ENCODE measurements at regions not wholly inside any gene's neighbourhood (a gene's known extent, or its start where the extent isn't known, plus 50 kb on each side); places are given as distances from the start of the nearest gene placed in this dataset.

DNA sequence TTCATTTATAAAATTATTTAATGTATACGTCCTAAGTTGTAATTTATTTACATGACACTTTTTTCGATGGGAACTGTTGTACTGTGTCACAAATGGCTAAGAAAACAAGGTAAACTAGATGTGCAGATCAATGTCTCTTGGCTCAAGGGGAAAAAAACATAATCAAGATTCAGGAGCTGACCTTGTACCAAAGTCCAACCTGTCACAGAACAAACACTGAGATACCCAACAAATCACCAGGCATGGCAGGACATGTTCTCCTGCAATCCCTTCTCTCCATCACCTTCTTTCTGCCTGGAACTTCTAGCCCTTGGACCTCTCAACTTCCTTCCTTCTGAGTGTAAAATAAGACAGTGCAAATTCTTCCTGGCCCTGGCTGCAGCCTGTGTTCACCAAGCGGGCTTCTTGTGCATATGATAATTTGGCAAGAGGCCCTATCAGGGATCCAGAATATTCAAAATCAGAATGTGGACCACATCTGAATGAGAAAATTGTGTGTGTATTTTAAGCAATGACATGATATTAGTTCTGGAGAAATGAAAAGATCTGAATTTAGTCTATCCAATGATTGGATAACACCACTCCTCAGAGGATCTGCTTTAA, 445.9 kb downstream of the ZNF536 start:
- Histone ChIP-seq H3K27me3 (ENCODE audit: insufficient read depth, poor library complexity, severe bottlenecking) (no peaks in the 10 kb centered on the region), H3K4me3 (replicated peaks; ENCODE audit: insufficient read depth, low read length) (no peak overlapping the region), H3K27ac (replicated peaks) (no peak overlapping the region)
- no peak for DNase-seq (ENCODE audit: low read depth in 1 of 2, low spot score in 1 of 2)
- TF ChIP-seq, protein P1, sequence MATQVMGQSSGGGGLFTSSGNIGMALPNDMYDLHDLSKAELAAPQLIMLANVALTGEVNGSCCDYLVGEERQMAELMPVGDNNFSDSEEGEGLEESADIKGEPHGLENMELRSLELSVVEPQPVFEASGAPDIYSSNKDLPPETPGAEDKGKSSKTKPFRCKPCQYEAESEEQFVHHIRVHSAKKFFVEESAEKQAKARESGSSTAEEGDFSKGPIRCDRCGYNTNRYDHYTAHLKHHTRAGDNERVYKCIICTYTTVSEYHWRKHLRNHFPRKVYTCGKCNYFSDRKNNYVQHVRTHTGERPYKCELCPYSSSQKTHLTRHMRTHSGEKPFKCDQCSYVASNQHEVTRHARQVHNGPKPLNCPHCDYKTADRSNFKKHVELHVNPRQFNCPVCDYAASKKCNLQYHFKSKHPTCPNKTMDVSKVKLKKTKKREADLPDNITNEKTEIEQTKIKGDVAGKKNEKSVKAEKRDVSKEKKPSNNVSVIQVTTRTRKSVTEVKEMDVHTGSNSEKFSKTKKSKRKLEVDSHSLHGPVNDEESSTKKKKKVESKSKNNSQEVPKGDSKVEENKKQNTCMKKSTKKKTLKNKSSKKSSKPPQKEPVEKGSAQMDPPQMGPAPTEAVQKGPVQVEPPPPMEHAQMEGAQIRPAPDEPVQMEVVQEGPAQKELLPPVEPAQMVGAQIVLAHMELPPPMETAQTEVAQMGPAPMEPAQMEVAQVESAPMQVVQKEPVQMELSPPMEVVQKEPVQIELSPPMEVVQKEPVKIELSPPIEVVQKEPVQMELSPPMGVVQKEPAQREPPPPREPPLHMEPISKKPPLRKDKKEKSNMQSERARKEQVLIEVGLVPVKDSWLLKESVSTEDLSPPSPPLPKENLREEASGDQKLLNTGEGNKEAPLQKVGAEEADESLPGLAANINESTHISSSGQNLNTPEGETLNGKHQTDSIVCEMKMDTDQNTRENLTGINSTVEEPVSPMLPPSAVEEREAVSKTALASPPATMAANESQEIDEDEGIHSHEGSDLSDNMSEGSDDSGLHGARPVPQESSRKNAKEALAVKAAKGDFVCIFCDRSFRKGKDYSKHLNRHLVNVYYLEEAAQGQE (IDR thresholded peaks at IDR 0.05; ENCODE audit: insufficient replicate concordance, low read depth), result no peak
- TF ChIP-seq SPI1 (IDR thresholded peaks at IDR 0.05; ENCODE audit: borderline replicate concordance, low read depth) (no peak), POLR2AphosphoS5 (IDR thresholded peaks at IDR 0.05; ENCODE audit: low read depth) (no peak), GABPA (IDR thresholded peaks at IDR 0.05; ENCODE audit: low read depth) (no peak)
- TF ChIP-seq, protein P2, sequence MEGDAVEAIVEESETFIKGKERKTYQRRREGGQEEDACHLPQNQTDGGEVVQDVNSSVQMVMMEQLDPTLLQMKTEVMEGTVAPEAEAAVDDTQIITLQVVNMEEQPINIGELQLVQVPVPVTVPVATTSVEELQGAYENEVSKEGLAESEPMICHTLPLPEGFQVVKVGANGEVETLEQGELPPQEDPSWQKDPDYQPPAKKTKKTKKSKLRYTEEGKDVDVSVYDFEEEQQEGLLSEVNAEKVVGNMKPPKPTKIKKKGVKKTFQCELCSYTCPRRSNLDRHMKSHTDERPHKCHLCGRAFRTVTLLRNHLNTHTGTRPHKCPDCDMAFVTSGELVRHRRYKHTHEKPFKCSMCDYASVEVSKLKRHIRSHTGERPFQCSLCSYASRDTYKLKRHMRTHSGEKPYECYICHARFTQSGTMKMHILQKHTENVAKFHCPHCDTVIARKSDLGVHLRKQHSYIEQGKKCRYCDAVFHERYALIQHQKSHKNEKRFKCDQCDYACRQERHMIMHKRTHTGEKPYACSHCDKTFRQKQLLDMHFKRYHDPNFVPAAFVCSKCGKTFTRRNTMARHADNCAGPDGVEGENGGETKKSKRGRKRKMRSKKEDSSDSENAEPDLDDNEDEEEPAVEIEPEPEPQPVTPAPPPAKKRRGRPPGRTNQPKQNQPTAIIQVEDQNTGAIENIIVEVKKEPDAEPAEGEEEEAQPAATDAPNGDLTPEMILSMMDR (IDR thresholded peaks at IDR 0.05; ENCODE audit: insufficient read depth, low read length), result no peak

DNA sequence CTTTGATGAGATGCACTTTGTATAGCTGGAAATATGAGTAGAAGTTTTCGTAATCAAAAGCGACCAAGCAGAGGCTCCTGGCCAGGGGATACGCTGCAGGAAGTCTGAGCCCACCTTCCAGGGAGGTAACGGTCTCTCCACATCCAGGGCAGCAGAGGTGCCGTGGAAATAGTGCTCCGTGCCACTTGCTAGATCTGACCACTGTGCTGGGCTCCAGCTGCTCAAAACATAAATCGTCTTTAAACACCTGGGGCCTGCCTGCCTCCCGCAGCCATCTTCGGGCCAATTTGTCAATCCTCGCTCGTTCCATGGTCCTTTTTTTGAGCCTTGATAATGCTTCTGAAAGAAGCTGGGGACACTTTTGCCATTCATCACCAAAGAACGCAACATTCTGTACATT, 445.0 kb downstream of the ZNF536 start:
- Histone ChIP-seq H3K27ac (replicated peaks) (no peak overlapping the region), H3K4me3 (replicated peaks; ENCODE audit: insufficient read depth, low read length) (no peak overlapping the region), H3K27me3 (ENCODE audit: insufficient read depth, poor library complexity, severe bottlenecking) (no peaks in the 10 kb centered on the region)
- no peak for TF ChIP-seq SPI1 (IDR thresholded peaks at IDR 0.05; ENCODE audit: borderline replicate concordance, low read depth)
- TF ChIP-seq, protein P1 (IDR thresholded peaks at IDR 0.05; ENCODE audit: insufficient replicate concordance, low read depth), result no peak
- DNase-seq (ENCODE audit: low read depth in 1 of 2, low spot score in 1 of 2), result no peak

- no peak for DNase-seq (ENCODE audit: low read depth in 1 of 2, low spot score in 1 of 2)
Observed at GRCh38 chr19:30815889-30816580, 443.9 kb downstream of the ZNF536 start.

More at GRCh38 chr19:30815889-30816580, 443.9 kb downstream of the ZNF536 start:
- no peaks in the 10 kb centered on the region for H3K27me3 ChIP-seq (ENCODE audit: insufficient read depth, poor library complexity, severe bottlenecking)
- H3K4me3 ChIP-seq (replicated peaks; ENCODE audit: insufficient read depth, low read length), result no peak overlapping the region
- H3K27ac ChIP-seq (replicated peaks), result no peak overlapping the region
- TF ChIP-seq POLR2AphosphoS5 (IDR thresholded peaks at IDR 0.05; ENCODE audit: low read depth), result no peak
- TF ChIP-seq GABPA (IDR thresholded peaks at IDR 0.05; ENCODE audit: low read depth), result no peak
- no peak for TF ChIP-seq SPI1 (IDR thresholded peaks at IDR 0.05; ENCODE audit: borderline replicate concordance, low read depth)
- TF ChIP-seq, protein P1 (IDR thresholded peaks at IDR 0.05; ENCODE audit: insufficient replicate concordance, low read depth), result no peak
- TF ChIP-seq, protein P2 (IDR thresholded peaks at IDR 0.05; ENCODE audit: insufficient read depth, low read length), result no peak
